OCI-LY1 (cell line): ENCODE measurements at regions not wholly inside any gene's neighbourhood (a gene's known extent, or its start where the extent isn't known, plus 50 kb on each side); places are given as distances from the start of the nearest gene placed in this dataset.

Experiments
- CTCF ChIP-seq: fragments of 200-600 bp; sonication (generic), shearing (Covaris generic); IDR thresholded peaks from 2 replicates; pipeline ENCODE4 v1.5.1; 2017; ENCODE audit warnings: mild to moderate bottlenecking, antibody characterized with exemption, low read length, moderate library complexity, mixed read lengths
- EZH2 ChIP-seq: fragments of 200-600 bp; sonication (generic), shearing (Covaris generic); IDR thresholded peaks from 2 replicates; pipeline ENCODE4 v1.8.0; 2017; ENCODE audit warnings: borderline replicate concordance, mixed run types, mild to moderate bottlenecking, antibody characterized with exemption, low read length, moderate library complexity, mixed read lengths

GRCh38 chr4:138869165-138869564 is 146.4 kb upstream of the NOCT start:
- TF ChIP-seq CTCF: no peak
- TF ChIP-seq EZH2: no peak
